WTC11 (cell line): ENCODE measurements at regions not wholly inside any gene's neighbourhood (a gene's known extent, or its start where the extent isn't known, plus 50 kb on each side); places are given as distances from the start of the nearest gene placed in this dataset.

Source experiments
- ATAC-seq: fragments of 200-7000 bp; cut with Tn5 transposase; 2 replicates; pipeline ENCODE4 v1.10.0; 2021; ENCODE audit warnings: mild to moderate bottlenecking, moderate library complexity
- CTCF ChIA-PET: fragments of 300-600 bp; sonication (Branson Sonifier 250); formaldehyde crosslinking; loops from one replicate; lab custom pipeline; 2021; ENCODE audit warnings: antibody characterized with exemption; lab: Charles Lee
- POLR2A ChIA-PET: fragments of 350-600 bp; sonication (Branson Sonifier 250); formaldehyde crosslinking; loops from one replicate; lab custom pipeline; 2021; ENCODE audit warnings: antibody characterized with exemption; lab: Charles Lee
- DNase-seq: peaks from one replicate; pipeline ENCODE4 v3.0.0; 2021; ENCODE audit warnings: low spot score
- H3K27ac Mint-ChIP-seq: 2 replicates; pipeline ENCODE4 v1.8.0; 2021; ENCODE audit warnings: mixed read lengths
- H3K27me3 Mint-ChIP-seq: 2 replicates; pipeline ENCODE4 v1.8.0; 2021; ENCODE audit warnings: low read depth, mild to moderate bottlenecking, moderate library complexity, mixed read lengths
- H3K36me3 Mint-ChIP-seq: 2 replicates; pipeline ENCODE4 v1.8.0; 2021; ENCODE audit warnings: mixed read lengths
- H3K4me1 Mint-ChIP-seq: 2 replicates; pipeline ENCODE4 v1.8.0; 2022; ENCODE audit warnings: mixed read lengths
- H3K4me3 Mint-ChIP-seq: 2 replicates; pipeline ENCODE4 v1.8.0; 2021; ENCODE audit warnings: mild to moderate bottlenecking, moderate library complexity, mixed read lengths
- H3K9me3 Mint-ChIP-seq: 2 replicates; pipeline ENCODE4 v1.8.0; 2021; ENCODE audit warnings: mixed read lengths
- ATF6 ChIP-seq: sonication (generic); formaldehyde crosslinking; IDR thresholded peaks from 2 replicates; pipeline ENCODE4 v1.8.1; 2023; ENCODE audit warnings: mild to moderate bottlenecking, missing genetic modification reagents
- CBFB ChIP-seq: sonication (generic); formaldehyde crosslinking; IDR thresholded peaks from 2 replicates; pipeline ENCODE4 v1.8.1; 2022; ENCODE audit warnings: mild to moderate bottlenecking, low read depth, missing genetic modification reagents
- CDX4 ChIP-seq: fragments of 250-450 bp; sonication (Bioruptor Pico); IDR thresholded peaks from 2 replicates; pipeline ENCODE4 v1.9.0; 2021; ENCODE audit warnings: moderate library complexity, mild to moderate bottlenecking, inconsistent platforms, borderline replicate concordance
- CREB1 ChIP-seq: sonication (generic); formaldehyde crosslinking; IDR thresholded peaks from 2 replicates; pipeline ENCODE4 v1.8.0; 2023; ENCODE audit warnings: mild to moderate bottlenecking, missing genetic modification reagents
- CREM ChIP-seq: sonication (generic); formaldehyde crosslinking; IDR thresholded peaks from 2 replicates; pipeline ENCODE4 v1.8.1; 2022; ENCODE audit warnings: mild to moderate bottlenecking, missing genetic modification reagents, moderate library complexity
- ELF4 ChIP-seq: sonication (generic); formaldehyde crosslinking; IDR thresholded peaks from 2 replicates; pipeline ENCODE4 v1.8.1; 2022; ENCODE audit warnings: low read depth, mild to moderate bottlenecking, moderate library complexity, missing genetic modification reagents
- HMGXB4 ChIP-seq: sonication (generic); formaldehyde crosslinking; IDR thresholded peaks from 2 replicates; pipeline ENCODE4 v1.8.1; 2023; ENCODE audit warnings: mild to moderate bottlenecking, moderate library complexity, missing genetic modification reagents
- JUN ChIP-seq: sonication (generic); formaldehyde crosslinking; IDR thresholded peaks from 2 replicates; pipeline ENCODE4 v1.8.0; 2023; ENCODE audit warnings: mild to moderate bottlenecking, missing genetic modification reagents
- KAT7 ChIP-seq: sonication (generic); formaldehyde crosslinking; IDR thresholded peaks from 2 replicates; pipeline ENCODE4 v1.8.1; 2023; ENCODE audit warnings: missing genetic modification reagents, mild to moderate bottlenecking, borderline replicate concordance
- NFYB ChIP-seq: sonication (generic); formaldehyde crosslinking; conservative IDR thresholded peaks from 2 replicates; pipeline ENCODE4 v1.8.0; 2022; ENCODE audit warnings: low read depth, missing genetic modification reagents
- NR2C2 ChIP-seq: sonication (generic); formaldehyde crosslinking; IDR thresholded peaks from 2 replicates; pipeline ENCODE4 v1.8.0; 2022; ENCODE audit warnings: mild to moderate bottlenecking, missing genetic modification reagents
- PREB ChIP-seq: sonication (generic); formaldehyde crosslinking; IDR thresholded peaks from 2 replicates; pipeline ENCODE4 v1.8.1; 2022; ENCODE audit warnings: mild to moderate bottlenecking, missing genetic modification reagents, moderate library complexity, borderline replicate concordance
- RORB ChIP-seq: fragments of 250-450 bp; sonication (Bioruptor Pico); IDR thresholded peaks from 2 replicates; pipeline ENCODE4 v1.9.0; 2021; ENCODE audit warnings: mild to moderate bottlenecking
- SOX15 ChIP-seq: fragments of 250-450 bp; sonication (Bioruptor Pico); IDR thresholded peaks from 2 replicates; pipeline ENCODE4 v1.9.0; 2021; ENCODE audit warnings: mild to moderate bottlenecking
- SP1 ChIP-seq: sonication (generic); formaldehyde crosslinking; conservative IDR thresholded peaks from 2 replicates; pipeline ENCODE4 v1.8.1; 2022; ENCODE audit warnings: missing genetic modification reagents
- USF1 ChIP-seq: sonication (generic); formaldehyde crosslinking; IDR thresholded peaks from 2 replicates; pipeline ENCODE4 v1.8.0; 2022; ENCODE audit warnings: mild to moderate bottlenecking, missing genetic modification reagents
- USF2 ChIP-seq: sonication (generic); formaldehyde crosslinking; IDR thresholded peaks from 2 replicates; pipeline ENCODE4 v1.8.1; 2023; ENCODE audit warnings: mild to moderate bottlenecking, missing genetic modification reagents, moderate library complexity
- ZBTB43 ChIP-seq: sonication (generic); formaldehyde crosslinking; IDR thresholded peaks from 2 replicates; pipeline ENCODE4 v1.8.1; 2023; ENCODE audit warnings: mild to moderate bottlenecking, missing genetic modification reagents
- ZNF281 ChIP-seq: sonication (generic); formaldehyde crosslinking; IDR thresholded peaks from 2 replicates; pipeline ENCODE4 v1.8.0; 2023; ENCODE audit warnings: mild to moderate bottlenecking, missing genetic modification reagents
- ZNF423 ChIP-seq: fragments of 250-450 bp; sonication (Bioruptor Pico); IDR thresholded peaks from 2 replicates; pipeline ENCODE4 v2.1.2; 2022; ENCODE audit warnings: mild to moderate bottlenecking, moderate library complexity
- ZNF425 ChIP-seq: fragments of 250-450 bp; sonication (Bioruptor Pico); conservative IDR thresholded peaks from 2 replicates; pipeline ENCODE4 v1.9.0; 2021; ENCODE audit warnings: mild to moderate bottlenecking

- no peak for TF ChIP-seq USF1 (CRISPR knock-in tag)
- no peak for TF ChIP-seq KAT7 (CRISPR knock-in tag)
- no peak for TF ChIP-seq CREM (CRISPR knock-in tag)
- no peak for TF ChIP-seq ELF4 (CRISPR knock-in tag)
- TF ChIP-seq SP1 = no peak
- TF ChIP-seq SOX15 (CRISPR knock-in tag) = no peak
- no peak for TF ChIP-seq CDX4 (CRISPR knock-in tag)
- TF ChIP-seq ZNF423 (CRISPR knock-in tag) = no peak
- no peak for TF ChIP-seq CBFB (CRISPR knock-in tag)
- no peak for TF ChIP-seq HMGXB4 (CRISPR knock-in tag)
Observed at GRCh38 chr14:89680156-89680555, 263.1 kb upstream of the FOXN3 start (continued).

GRCh38 chr14:89678768-89679167 lies 261.7 kb upstream of the FOXN3 start:
- DNase-seq (no peak), ATAC-seq (no peak)
- Mint-ChIP-seq H3K27ac (no peak overlapping the region), H3K36me3 (peaks cover 10% of the 10 kb centered on the region), H3K4me1 (no peaks in the 10 kb centered on the region), H3K9me3 (peaks cover 20% of the 10 kb centered on the region), H3K4me3 (no peak overlapping the region), H3K27me3 (peaks cover 6% of the 10 kb centered on the region; the same call in 1 of the 2 replicates)
- CTCF ChIA-PET = no interaction called here
- POLR2A ChIA-PET = no interaction called here
- TF ChIP-seq KAT7 (CRISPR knock-in tag) = no peak
- no peak for TF ChIP-seq ZNF281 (CRISPR knock-in tag)
- no peak for TF ChIP-seq NR2C2 (CRISPR knock-in tag)
- TF ChIP-seq ZBTB43 (CRISPR knock-in tag) = no peak

GRCh38 chr14:89675590-89675989 lies 258.6 kb upstream of the FOXN3 start:
- H3K27ac Mint-ChIP-seq = no peak overlapping the region
- DNase-seq (no peak), ATAC-seq (no peak)
- no peaks in the 10 kb centered on the region for H3K27me3 Mint-ChIP-seq
- H3K4me1 Mint-ChIP-seq = peaks cover 4% of the 10 kb centered on the region
- POLR2A ChIA-PET = no interaction called here
- no peak overlapping the region for H3K4me3 Mint-ChIP-seq
- H3K9me3 Mint-ChIP-seq = 0 out of 2 replicates have a peak, but pooled peaks cover 4% of the 10 kb centered on the region
- CTCF ChIA-PET = no interaction called here
- H3K36me3 Mint-ChIP-seq = no peaks in the 10 kb centered on the region
- TF ChIP-seq NFYB (CRISPR knock-in tag) (no peak), USF2 (CRISPR knock-in tag) (no peak), ATF6 (no peak), ZNF425 (CRISPR knock-in tag) (no peak), PREB (no peak), NR2C2 (CRISPR knock-in tag) (no peak), CREB1 (no peak), RORB (CRISPR knock-in tag) (no peak), JUN (CRISPR knock-in tag) (no peak)
